SK-N-SH (cell line): ENCODE measurements at regions not wholly inside any gene's neighbourhood (a gene's known extent, or its start where the extent isn't known, plus 50 kb on each side); places are given as distances from the start of the nearest gene placed in this dataset.

Experiments used
- CTCF ChIA-PET: fragments of 300-600, 350-600 bp; formaldehyde crosslinking; extraction: SDS; loops from one replicate; lab custom pipeline; 2021; lab: Yijun Ruan, JAX
- POLR2A ChIA-PET: fragments of 350-600 bp; sonication (Branson Sonifier 250); formaldehyde crosslinking; extraction: SDS; loops from one replicate; lab custom pipeline; 2020; ENCODE audit warnings: antibody characterized with exemption, inconsistent platforms; lab: Yijun Ruan, JAX
- DNase-seq: peaks from one replicate; pipeline ENCODE4 v3.0.0; 2012
- H2AFZ ChIP-seq: fragments of 200-600 bp; sonication (generic); 2 replicates; pipeline ENCODE4 v1.8.1; 2016; ENCODE audit warnings: antibody characterized with exemption, mild to moderate bottlenecking, low read depth
- H3F3A ChIP-seq: fragments of 200-600 bp; sonication (generic); replicated peaks from 2 replicates; pipeline ENCODE3; 2016; ENCODE audit warnings: antibody characterized with exemption, mild to moderate bottlenecking; ENCODE audit not compliant: insufficient read depth
- H3K27ac ChIP-seq, 2 experiments: fragments of 200-500 bp in 1 of 2; fragments of 200-600 bp in 1 of 2; sonication (Bioruptor generic) in 1 of 2; sonication (generic), shearing (Covaris generic) in 1 of 2; 2 replicates each; pipeline versions ENCODE4 v1.5.1 to v1.6.1; 2014 to 2016; ENCODE audit warnings: low read depth in 2 of 2, inconsistent platforms in 1 of 2, low read length in 1 of 2, mild to moderate bottlenecking in 1 of 2, mixed read lengths in 1 of 2
- H3K27me3 ChIP-seq: fragments of 200-600 bp; sonication (generic), shearing (Covaris generic); 2 replicates; pipeline ENCODE4 v1.6.1; 2016; ENCODE audit warnings: mixed run types; ENCODE audit not compliant: insufficient read depth
- H3K36me3 ChIP-seq, 2 experiments: fragments of 200-500 bp in 1 of 2; fragments of 200-600 bp in 1 of 2; sonication (Bioruptor generic) in 1 of 2; sonication (generic) in 1 of 2; replicated peaks in 1 of 2; 2 replicates each; pipeline versions ENCODE3 to v1.5.1; 2014 to 2016; ENCODE audit warnings: low read length in 1 of 2, mild to moderate bottlenecking in 1 of 2; ENCODE audit not compliant: insufficient read depth in 2 of 2, control insufficient read depth in 1 of 2
- H3K4me1 ChIP-seq, 2 experiments: fragments of 200-500 bp in 1 of 2; fragments of 200-600 bp in 1 of 2; sonication (Bioruptor generic) in 1 of 2; sonication (generic), shearing (Covaris generic) in 1 of 2; 2 replicates each; pipeline versions ENCODE4 v1.5.1 to v1.6.1; 2014 to 2016; ENCODE audit warnings: low read depth in 1 of 2, low read length in 1 of 2, mixed run types in 1 of 2; ENCODE audit not compliant: insufficient read depth in 2 of 2, control insufficient read depth in 1 of 2
- H3K4me2 ChIP-seq: fragments of 200-600 bp; sonication (generic), shearing (Covaris generic); 2 replicates; pipeline ENCODE4 v1.6.1; 2017; ENCODE audit warnings: mixed run types
- H3K4me3 ChIP-seq, 2 experiments: fragments of 200-500 bp in 1 of 2; fragments of 200-600 bp in 1 of 2; sonication (Bioruptor generic) in 1 of 2; sonication (generic), shearing (Covaris generic) in 1 of 2; 2 replicates each; pipeline versions ENCODE4 v1.5.1 to v1.8.1; 2014 to 2016; ENCODE audit warnings: low read depth in 2 of 2, inconsistent platforms in 1 of 2, low read length in 1 of 2, mild to moderate bottlenecking in 1 of 2, mixed read lengths in 1 of 2, moderate library complexity in 1 of 2
- H3K79me2 ChIP-seq: fragments of 200-600 bp; sonication (generic); 2 replicates; pipeline ENCODE4 v1.8.1; 2017; ENCODE audit warnings: mild to moderate bottlenecking; ENCODE audit not compliant: insufficient read depth
- H3K9ac ChIP-seq: fragments of 200-600 bp; sonication (generic); 2 replicates; pipeline ENCODE4 v1.6.1; 2017; ENCODE audit warnings: mixed run types
- H3K9me2 ChIP-seq: fragments of 200-600 bp; sonication (generic); 2 replicates; pipeline ENCODE4 v1.6.1; 2017; ENCODE audit warnings: mixed run types
- H3K9me3 ChIP-seq: fragments of 200-600 bp; sonication (generic); 2 replicates; pipeline ENCODE4 v1.6.1; 2017; ENCODE audit warnings: mixed run types, mild to moderate bottlenecking, moderate library complexity
- H4K20me1 ChIP-seq: fragments of 200-600 bp; sonication (generic); 2 replicates; pipeline ENCODE4 v1.6.1; 2017; ENCODE audit warnings: mild to moderate bottlenecking, mixed run types; ENCODE audit not compliant: insufficient read depth
- CHD2 ChIP-seq: fragments of 150-350 bp; IDR thresholded peaks from 2 replicates; pipeline ENCODE4 v1.6.1; 2018; ENCODE audit warnings: low read length; ENCODE audit not compliant: partially characterized antibody
- CTCF ChIP-seq: fragments of 200-600 bp; sonication (generic); IDR thresholded peaks from 2 replicates; pipeline ENCODE4 v1.6.1; 2017; ENCODE audit warnings: antibody characterized with exemption, mild to moderate bottlenecking, moderate library complexity
- EP300 ChIP-seq, 2 experiments: IDR thresholded peaks; 2 replicates each; pipeline versions ENCODE4 v1.4.0 to v1.6.1; 2012; ENCODE audit warnings: borderline replicate concordance in 1 of 2, low read depth in 1 of 2, low read length in 1 of 2
- EZH2phosphoT487 ChIP-seq: fragments of 200-600 bp; sonication (generic); IDR thresholded peaks from 2 replicates; pipeline ENCODE4 v1.6.1; 2017; ENCODE audit warnings: low read depth, mixed run types, mild to moderate bottlenecking, antibody characterized with exemption, moderate library complexity, borderline replicate concordance
- FOSL2 ChIP-seq: IDR thresholded peaks from 2 replicates; pipeline ENCODE4 v1.4.0; 2012; ENCODE audit warnings: low read depth, mild to moderate bottlenecking, moderate library complexity, borderline replicate concordance
- FOXM1 ChIP-seq: IDR thresholded peaks from 2 replicates; pipeline ENCODE4 v1.4.0; 2012; ENCODE audit warnings: low read depth, mild to moderate bottlenecking
- GABPA ChIP-seq: IDR thresholded peaks from 2 replicates; pipeline ENCODE4 v1.4.0; 2012; ENCODE audit warnings: low read depth, mild to moderate bottlenecking
- MEF2A ChIP-seq: IDR thresholded peaks from 2 replicates; pipeline ENCODE4 v1.4.0; 2012; ENCODE audit warnings: low read depth, borderline replicate concordance
- NRF1 ChIP-seq: IDR thresholded peaks from 2 replicates; pipeline ENCODE4 v1.6.1; 2012; ENCODE audit warnings: low read depth, mild to moderate bottlenecking, low read length
- RAD21 ChIP-seq: IDR thresholded peaks from 2 replicates; pipeline ENCODE4 v1.6.1; 2012; ENCODE audit warnings: mild to moderate bottlenecking, low read length
- RCOR1 ChIP-seq: fragments of 150-350 bp; IDR thresholded peaks from 2 replicates; pipeline ENCODE4 v1.6.1; 2017; ENCODE audit warnings: antibody characterized with exemption, low read length
- SMC3 ChIP-seq: IDR thresholded peaks from 2 replicates; pipeline ENCODE4 v1.6.1; 2012; ENCODE audit warnings: low read depth, low read length, improper control_type of control experiment
- TEAD4 ChIP-seq: IDR thresholded peaks from 2 replicates; pipeline ENCODE4 v1.4.0; 2012; ENCODE audit warnings: mild to moderate bottlenecking, borderline replicate concordance; ENCODE audit not compliant: insufficient read depth
- USF2 ChIP-seq: fragments of 150-350 bp; IDR thresholded peaks from 2 replicates; pipeline ENCODE4 v1.6.1; 2017; ENCODE audit warnings: antibody characterized with exemption, low read length, low read depth, borderline replicate concordance
- YY1 ChIP-seq: IDR thresholded peaks from 2 replicates; pipeline ENCODE4 v1.4.0; 2012; ENCODE audit warnings: low read depth, mild to moderate bottlenecking
- WGBS: methylation state at CpG from one replicate; pipeline ENCODE4 v1.1.6; 2017; ENCODE audit warnings: low lambda C conversion rate; 5-methylcytosine and 5-hydroxymethylcytosine counted together
- TF ChIP-seq, protein P1 (sequence below): IDR thresholded peaks from 2 replicates; pipeline ENCODE4 v1.4.0; 2012; ENCODE audit warnings: low read depth, borderline replicate concordance

DNA sequence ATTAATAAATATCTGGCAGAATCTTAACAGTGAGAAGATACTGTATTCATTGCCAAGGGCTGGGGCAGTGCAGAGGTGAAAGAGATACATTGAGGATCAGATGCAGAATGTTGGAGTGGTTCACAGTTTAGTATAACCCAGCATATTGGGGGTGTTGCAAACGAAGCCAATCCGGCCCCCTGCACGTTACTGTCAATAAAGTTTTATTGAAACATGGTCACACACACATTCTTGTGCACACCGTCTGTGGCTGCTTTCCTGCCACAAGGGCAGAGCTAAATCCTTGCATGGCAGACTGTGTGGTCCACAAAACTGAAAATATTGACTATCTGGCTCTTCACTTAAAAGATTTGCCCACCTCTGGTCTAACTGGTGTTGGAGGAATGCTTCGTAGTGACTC, 119.7 kb downstream of the SHOX start:
- H3K4me3 ChIP-seq, result no peak overlapping the region
- TF ChIP-seq SMC3 (no peak), FOSL2 (no peak)
- no peaks in the 10 kb centered on the region for H3K36me3 ChIP-seq
- H3F3A ChIP-seq, result no peaks in the 10 kb centered on the region
- no peak overlapping the region for H2AFZ ChIP-seq
- DNase-seq, result no peak
- 7% methylated on average over 4 of the region's 5 CpGs for WGBS
- no peaks in the 10 kb centered on the region for H4K20me1 ChIP-seq
- CTCF ChIA-PET, result no interaction called here
- H3K9me3 ChIP-seq, result no peaks in the 10 kb centered on the region; the same call in 1 of the 2 replicates
- H3K27ac ChIP-seq, result no peak overlapping the region
- H3K4me1 ChIP-seq, result no peaks in the 10 kb centered on the region
- POLR2A ChIA-PET, result no interaction called here
- H3K4me2 ChIP-seq, result no peak overlapping the region
- no peak overlapping the region for H3K9ac ChIP-seq
- H3K27me3 ChIP-seq, result no peaks in the 10 kb centered on the region
- no peaks in the 10 kb centered on the region for H3K9me2 ChIP-seq
- H3K79me2 ChIP-seq, result no peaks in the 10 kb centered on the region

GRCh38 chrX:747176-747575, 116.6 kb downstream of the SHOX start:
- Histone ChIP-seq H3K36me3 (no peaks in the 10 kb centered on the region), H3K79me2 (no peaks in the 10 kb centered on the region), H3K9me3 (no peaks in the 10 kb centered on the region; the same call in 1 of the 2 replicates), H4K20me1 (no peaks in the 10 kb centered on the region), H3K4me1 (no peaks in the 10 kb centered on the region), H3K27me3 (no peaks in the 10 kb centered on the region), H3F3A (no peaks in the 10 kb centered on the region), H3K27ac (no peak overlapping the region), H2AFZ (no peak overlapping the region), H3K4me3 (no peak overlapping the region), H3K4me2 (no peak overlapping the region), H3K9ac (no peak overlapping the region), H3K9me2 (no peaks in the 10 kb centered on the region)
- WGBS, result 25% methylated on average over 2 of the region's 2 CpGs
- POLR2A ChIA-PET, result no interaction called here
- TF ChIP-seq MEF2A (no peak), EP300 (IDR thresholded peaks at IDR 0.05; ENCODE audit: borderline replicate concordance in 1 of 2, low read depth in 1 of 2, low read length in 1 of 2) (no peak), TEAD4 (no peak), CTCF (no peak), CHD2 (no peak), GABPA (no peak), FOXM1 (no peak), RAD21 (no peak), NRF1 (no peak), FOSL2 (no peak), EZH2phosphoT487 (no peak), YY1 (no peak), USF2 (no peak), RCOR1 (no peak)
- TF ChIP-seq, protein P1, sequence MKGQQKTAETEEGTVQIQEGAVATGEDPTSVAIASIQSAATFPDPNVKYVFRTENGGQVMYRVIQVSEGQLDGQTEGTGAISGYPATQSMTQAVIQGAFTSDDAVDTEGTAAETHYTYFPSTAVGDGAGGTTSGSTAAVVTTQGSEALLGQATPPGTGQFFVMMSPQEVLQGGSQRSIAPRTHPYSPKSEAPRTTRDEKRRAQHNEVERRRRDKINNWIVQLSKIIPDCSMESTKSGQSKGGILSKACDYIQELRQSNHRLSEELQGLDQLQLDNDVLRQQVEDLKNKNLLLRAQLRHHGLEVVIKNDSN, result no peak
- CTCF ChIA-PET, result no interaction called here
- no peak for DNase-seq
